Hepatocyte (in vitro differentiated cells): ENCODE measurements at regions not wholly inside any gene's neighbourhood (a gene's known extent, or its start where the extent isn't known, plus 50 kb on each side); places are given as distances from the start of the nearest gene placed in this dataset.

Source experiments
- CTCF ChIP-seq: fragments of 200-600 bp; sonication (generic); IDR thresholded peaks from 2 replicates; pipeline ENCODE4 v1.5.1; 2016; ENCODE audit warnings: antibody characterized with exemption, mild to moderate bottlenecking; ENCODE audit not compliant: poor library complexity
- EZH2 ChIP-seq: fragments of 200-600 bp; sonication (generic); IDR thresholded peaks from 2 replicates; pipeline ENCODE4 v1.6.1; 2016; ENCODE audit warnings: antibody characterized with exemption, mild to moderate bottlenecking, borderline replicate concordance

DNA sequence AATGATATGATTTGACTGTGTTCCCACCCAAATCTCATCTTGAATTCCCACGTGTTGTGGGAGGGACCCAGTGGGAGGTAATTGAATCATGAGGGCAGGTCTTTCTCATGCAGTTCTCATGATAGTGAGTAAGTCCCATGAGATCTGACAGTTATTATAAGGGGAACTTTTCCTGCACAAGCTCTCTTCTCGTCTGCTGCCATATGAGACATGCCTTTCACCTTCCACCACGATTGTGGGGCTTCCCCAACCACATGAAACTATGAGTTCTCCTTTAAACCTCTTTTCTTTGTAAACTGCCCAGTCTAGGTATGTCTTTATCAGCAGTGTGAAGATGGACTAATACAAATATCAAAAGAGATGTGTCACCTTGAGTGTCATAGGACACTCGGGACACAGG lies 502.7 kb upstream of the PODXL start:
- no peak for TF ChIP-seq CTCF
- TF ChIP-seq EZH2: no peak
